Loucy (cell line): ENCODE measurements at regions not wholly inside any gene's neighbourhood (a gene's known extent, or its start where the extent isn't known, plus 50 kb on each side); places are given as distances from the start of the nearest gene placed in this dataset.

Experiments used
- EZH2phosphoT487 ChIP-seq: fragments of 200-600 bp; IDR thresholded peaks from 2 replicates; pipeline ENCODE4 v1.6.1; 2018; ENCODE audit warnings: antibody characterized with exemption, mild to moderate bottlenecking, moderate library complexity, borderline replicate concordance
- TF ChIP-seq, protein P1 (sequence below): fragments of 200-600 bp; sonication (generic); conservative IDR thresholded peaks from 2 replicates; pipeline ENCODE4 v1.5.1; 2014; ENCODE audit warnings: mild to moderate bottlenecking, antibody characterized with exemption, low read length

DNA sequence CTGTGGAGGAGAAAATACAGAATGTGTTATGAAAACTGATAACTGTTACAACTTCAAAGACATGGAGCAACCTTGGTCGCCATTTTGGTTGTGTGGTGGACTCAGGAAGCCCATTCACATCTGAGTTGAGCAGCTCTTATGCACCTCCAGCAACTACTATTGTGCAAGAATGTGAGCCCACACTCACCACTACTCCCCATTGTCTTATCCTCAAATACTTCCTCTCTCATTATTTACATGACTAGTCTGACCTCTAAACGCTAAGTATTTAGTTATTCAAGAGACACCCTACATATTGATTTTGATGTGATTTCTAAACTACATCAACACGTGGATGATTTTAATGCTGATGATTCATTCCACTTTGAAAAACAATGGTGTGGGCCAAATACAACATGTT, 516.6 kb upstream of the CLINT1 start:
- TF ChIP-seq, protein P1, sequence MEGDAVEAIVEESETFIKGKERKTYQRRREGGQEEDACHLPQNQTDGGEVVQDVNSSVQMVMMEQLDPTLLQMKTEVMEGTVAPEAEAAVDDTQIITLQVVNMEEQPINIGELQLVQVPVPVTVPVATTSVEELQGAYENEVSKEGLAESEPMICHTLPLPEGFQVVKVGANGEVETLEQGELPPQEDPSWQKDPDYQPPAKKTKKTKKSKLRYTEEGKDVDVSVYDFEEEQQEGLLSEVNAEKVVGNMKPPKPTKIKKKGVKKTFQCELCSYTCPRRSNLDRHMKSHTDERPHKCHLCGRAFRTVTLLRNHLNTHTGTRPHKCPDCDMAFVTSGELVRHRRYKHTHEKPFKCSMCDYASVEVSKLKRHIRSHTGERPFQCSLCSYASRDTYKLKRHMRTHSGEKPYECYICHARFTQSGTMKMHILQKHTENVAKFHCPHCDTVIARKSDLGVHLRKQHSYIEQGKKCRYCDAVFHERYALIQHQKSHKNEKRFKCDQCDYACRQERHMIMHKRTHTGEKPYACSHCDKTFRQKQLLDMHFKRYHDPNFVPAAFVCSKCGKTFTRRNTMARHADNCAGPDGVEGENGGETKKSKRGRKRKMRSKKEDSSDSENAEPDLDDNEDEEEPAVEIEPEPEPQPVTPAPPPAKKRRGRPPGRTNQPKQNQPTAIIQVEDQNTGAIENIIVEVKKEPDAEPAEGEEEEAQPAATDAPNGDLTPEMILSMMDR = no peak
- TF ChIP-seq EZH2phosphoT487 = no peak
